ENCODE measurements at regions not wholly inside any gene's neighbourhood (a gene's known extent, or its start where the extent isn't known, plus 50 kb on each side); places are given as distances from the start of the nearest gene placed in this dataset.
"Not testable (repeated sequence)": the region's sequence is repeated elsewhere in the genome, so short reads cannot be mapped to it uniquely, and the experiment has no call there.

GRCh38 chr4:173626277-173626676, 96.2 kb upstream of the HAND2 start:
- DNase-seq (ENCODE audit: low read depth, low spot score), result no peak

- DNase-seq (ENCODE audit: low read depth, low spot score), result not testable (repeated sequence)
These were observed 88.6 kb upstream of the HAND2 start for GRCh38 chr4:173618648-173619047.

- DNase-seq (ENCODE audit: low read depth, low spot score), result no peak
These were observed 79.1 kb upstream of the HAND2 start for GRCh38 chr4:173609158-173609557.

DNA sequence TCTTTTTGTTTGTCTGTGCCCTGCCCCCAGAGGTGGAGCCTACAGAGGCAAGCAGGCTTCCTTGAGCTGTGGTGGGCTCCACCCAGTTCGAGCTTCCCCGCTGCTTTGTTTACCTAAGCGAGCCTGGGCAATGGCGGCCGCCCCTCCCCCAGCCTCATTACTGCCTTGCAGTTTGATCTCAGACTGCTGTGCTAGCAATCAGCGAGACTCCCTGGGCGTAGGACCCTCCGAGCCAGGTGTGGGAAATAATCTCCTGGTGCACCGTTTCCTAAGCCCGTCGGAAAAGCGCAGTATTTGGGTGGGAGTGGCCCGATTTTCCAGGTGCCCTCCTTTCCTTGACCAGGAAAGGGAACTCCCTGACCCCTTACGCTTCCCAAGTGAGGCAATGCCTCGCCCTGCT, 78.6 kb upstream of the HAND2 start:
- not testable (repeated sequence) for DNase-seq (ENCODE audit: low read depth, low spot score)

DNA sequence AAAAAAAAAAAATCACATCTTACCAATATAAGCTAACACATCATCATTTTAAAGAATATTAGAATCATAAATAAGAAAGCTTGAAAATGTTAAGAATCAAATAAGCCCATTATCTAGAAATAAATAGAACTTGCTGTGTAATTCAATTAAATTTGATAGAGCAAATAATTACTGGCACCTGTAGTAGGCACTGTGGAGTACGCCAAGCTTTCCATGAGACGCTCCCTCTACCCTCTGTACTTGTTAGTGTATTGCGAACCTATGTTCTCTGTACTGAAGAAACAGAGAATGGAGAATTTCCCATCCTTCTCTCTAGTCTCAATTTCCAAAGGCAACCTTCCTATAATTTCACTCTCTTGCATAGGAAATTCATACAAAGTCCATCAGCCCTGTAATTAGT, 61.7 kb upstream of the HAND2 start:
- no peak for DNase-seq (ENCODE audit: low read depth, low spot score)

DNA sequence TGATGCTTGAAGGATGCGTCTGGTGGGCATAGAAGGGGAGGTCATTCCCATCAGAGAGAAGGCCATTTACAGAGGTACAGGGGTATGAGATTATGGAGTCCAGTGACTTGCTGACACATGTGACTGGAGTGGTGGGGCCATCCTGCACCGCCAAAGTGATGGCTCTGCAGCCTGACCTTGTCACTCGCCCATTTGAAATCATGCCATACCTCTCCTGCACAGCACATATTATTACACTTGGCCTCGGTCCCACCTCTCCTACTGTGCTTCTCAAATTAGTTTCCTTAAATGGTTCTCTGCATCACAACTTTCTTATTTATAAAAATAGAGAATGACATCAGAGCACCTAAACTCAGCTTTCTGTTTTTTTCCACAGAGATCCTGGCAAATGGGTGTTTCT, 60.7 kb upstream of the HAND2 start:
- DNase-seq (ENCODE audit: low read depth, low spot score), result no peak

- DNase-seq (ENCODE audit: low read depth, low spot score), result no peak
These were observed 56.0 kb upstream of the HAND2 start for GRCh38 chr4:173585876-173586572.

DNA sequence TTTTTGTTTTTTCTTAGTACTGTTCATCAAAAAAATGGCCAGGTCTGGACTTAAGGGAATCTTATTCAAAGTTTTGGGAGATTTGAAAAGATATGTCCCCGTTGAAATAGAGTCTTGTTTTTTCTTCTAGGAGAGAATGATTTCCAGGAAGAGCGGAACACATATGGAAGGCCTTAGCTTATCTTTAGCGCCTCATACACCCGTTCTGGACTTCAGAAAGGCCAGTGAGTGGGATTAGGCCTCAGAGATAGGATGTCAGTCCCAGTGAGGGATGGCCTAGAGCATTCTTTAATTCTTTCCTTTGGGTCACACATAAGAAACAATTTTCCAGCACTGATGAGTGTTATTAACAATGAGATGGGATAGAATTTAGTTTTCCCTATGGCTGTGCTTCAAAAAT, 54.5 kb upstream of the HAND2 start:
- no peak for DNase-seq (ENCODE audit: low read depth, low spot score)
